ENCODE measurements at regions not wholly inside any gene's neighbourhood (a gene's known extent, or its start where the extent isn't known, plus 50 kb on each side); places are given as distances from the start of the nearest gene placed in this dataset.
"Not testable (repeated sequence)": the region's sequence is repeated elsewhere in the genome, so short reads cannot be mapped to it uniquely, and the experiment has no call there.

DNA sequence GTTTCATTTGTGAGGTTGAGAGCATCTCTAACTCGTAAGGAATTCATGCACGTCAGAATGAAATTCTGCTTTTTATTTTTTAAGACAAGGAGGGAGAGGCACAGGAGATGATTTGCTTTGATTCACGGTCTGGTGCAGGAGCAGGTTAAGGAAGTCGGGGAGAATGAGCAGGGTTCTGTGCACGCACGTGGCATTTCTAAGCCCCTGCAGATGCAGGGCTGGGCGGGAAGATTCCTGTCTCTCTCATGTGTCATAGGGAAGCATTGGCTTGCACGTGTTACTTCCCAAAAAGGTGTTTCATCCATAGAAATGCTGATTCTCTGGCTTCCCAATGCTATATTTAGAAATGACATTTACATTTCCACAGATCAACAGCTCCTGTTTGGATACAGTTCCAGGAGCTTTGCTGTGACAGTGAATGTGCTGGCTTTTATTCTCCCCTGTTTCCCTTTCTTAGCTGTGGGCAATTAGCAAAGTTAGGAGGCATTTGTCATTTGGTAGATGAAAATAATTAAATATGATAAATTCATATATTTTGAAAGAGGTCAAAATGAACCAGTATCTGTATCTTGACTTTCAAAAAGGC lies 119.7 kb upstream of the ZFP64 start:
- DNase-seq (ENCODE audit: low spot score) = no peak
- Mint-ChIP-seq H3K27me3 (peaks cover 23 to 29% of the 10 kb centered on the region in 2 donors), H3K27ac (no peak overlapping the region), H3K36me3 (no peaks in the 10 kb centered on the region), H3K4me1 (ENCODE audit: low read depth in 2 of 2) (no peaks in the 10 kb centered on the region), H3K4me3 (no peak overlapping the region), H3K9me3 (no peaks in the 10 kb centered on the region)
- no peak for ATAC-seq

DNA sequence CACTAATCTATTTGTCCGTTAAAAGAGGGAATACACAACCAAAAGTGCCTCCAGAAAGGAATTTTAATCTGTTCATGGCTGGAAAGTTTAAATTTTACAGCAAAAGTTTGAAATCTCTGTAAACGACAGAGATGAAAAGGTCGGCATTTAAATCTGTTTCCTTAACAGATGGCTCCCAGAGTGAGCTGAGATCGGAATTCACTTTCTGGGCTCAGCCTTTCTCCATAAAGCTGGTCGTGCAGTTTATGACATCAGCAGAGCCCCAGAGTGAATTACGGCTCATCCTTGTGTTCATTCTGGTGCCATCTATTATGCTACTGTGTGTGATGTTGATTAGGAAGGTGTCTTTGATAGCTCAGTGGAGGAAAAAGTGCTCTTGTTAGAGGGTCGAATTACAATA lies 117.6 kb upstream of the ZFP64 start:
- DNase-seq (ENCODE audit: low spot score) = no peak
- H3K9me3 Mint-ChIP-seq = no peaks in the 10 kb centered on the region
- no peaks in the 10 kb centered on the region for H3K4me1 Mint-ChIP-seq (ENCODE audit: low read depth in 2 of 2)
- H3K36me3 Mint-ChIP-seq = no peaks in the 10 kb centered on the region
- H3K27ac Mint-ChIP-seq = no peak overlapping the region
- H3K4me3 Mint-ChIP-seq = no peak overlapping the region
- H3K27me3 Mint-ChIP-seq = peaks cover 16 to 31% of the 10 kb centered on the region in 2 donors
- no peak for ATAC-seq

DNA sequence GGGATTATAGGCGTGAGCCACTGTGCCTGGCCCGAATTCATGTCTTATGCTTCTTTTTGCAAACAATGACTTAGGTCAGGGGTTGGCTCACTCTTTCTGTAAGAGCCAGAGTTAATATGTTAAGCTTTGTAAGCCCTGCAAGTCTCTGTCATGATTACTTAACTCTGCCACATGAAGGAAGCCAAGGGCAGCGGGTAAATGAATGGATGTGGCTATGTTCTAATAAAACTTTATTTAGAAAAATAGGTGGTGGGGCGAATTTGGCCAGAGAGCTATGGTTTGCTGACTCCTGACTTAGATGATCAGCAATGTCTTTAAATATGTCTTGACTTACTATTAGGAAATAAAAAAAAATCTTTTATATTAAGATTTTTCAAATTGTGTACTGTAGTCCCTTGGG lies 114.9 kb upstream of the ZFP64 start:
- Mint-ChIP-seq H3K27me3 (peaks cover 28 to 39% of the 10 kb centered on the region in 2 donors), H3K9me3 (no peaks in the 10 kb centered on the region), H3K4me3 (no peak overlapping the region), H3K36me3 (no peaks in the 10 kb centered on the region), H3K4me1 (ENCODE audit: low read depth in 2 of 2) (no peaks in the 10 kb centered on the region), H3K27ac (no peak overlapping the region)
- ATAC-seq = no peak
- DNase-seq (ENCODE audit: low spot score) = no peak

DNA sequence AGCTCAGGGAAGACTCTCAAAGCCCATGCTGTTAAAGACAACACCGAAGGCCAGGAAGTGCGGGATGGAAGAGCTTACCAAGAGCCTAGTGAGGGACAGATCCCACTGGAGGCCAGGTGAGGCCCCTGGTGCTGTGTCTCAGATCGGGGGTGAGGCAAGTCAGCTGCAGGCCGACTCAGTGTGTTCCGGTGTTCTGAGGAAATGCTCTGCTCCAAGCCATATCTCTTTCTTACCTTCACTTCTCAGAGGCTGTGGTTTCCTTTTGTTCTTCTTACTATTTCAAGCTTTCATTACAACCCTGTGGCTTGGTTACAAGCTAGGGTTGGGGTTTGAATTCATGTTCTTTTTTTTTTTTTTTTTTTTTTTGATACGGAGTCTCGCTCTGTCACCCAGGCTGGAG lies 114.3 kb upstream of the ZFP64 start:
- Mint-ChIP-seq H3K4me1 (ENCODE audit: low read depth in 2 of 2) (no peaks in the 10 kb centered on the region), H3K9me3 (no peaks in the 10 kb centered on the region), H3K36me3 (no peaks in the 10 kb centered on the region), H3K27me3 (peaks cover 25 to 38% of the 10 kb centered on the region in 2 donors), H3K4me3 (no peak overlapping the region), H3K27ac (no peak overlapping the region)
- ATAC-seq (no peak), DNase-seq (ENCODE audit: low spot score) (no peak)

DNA sequence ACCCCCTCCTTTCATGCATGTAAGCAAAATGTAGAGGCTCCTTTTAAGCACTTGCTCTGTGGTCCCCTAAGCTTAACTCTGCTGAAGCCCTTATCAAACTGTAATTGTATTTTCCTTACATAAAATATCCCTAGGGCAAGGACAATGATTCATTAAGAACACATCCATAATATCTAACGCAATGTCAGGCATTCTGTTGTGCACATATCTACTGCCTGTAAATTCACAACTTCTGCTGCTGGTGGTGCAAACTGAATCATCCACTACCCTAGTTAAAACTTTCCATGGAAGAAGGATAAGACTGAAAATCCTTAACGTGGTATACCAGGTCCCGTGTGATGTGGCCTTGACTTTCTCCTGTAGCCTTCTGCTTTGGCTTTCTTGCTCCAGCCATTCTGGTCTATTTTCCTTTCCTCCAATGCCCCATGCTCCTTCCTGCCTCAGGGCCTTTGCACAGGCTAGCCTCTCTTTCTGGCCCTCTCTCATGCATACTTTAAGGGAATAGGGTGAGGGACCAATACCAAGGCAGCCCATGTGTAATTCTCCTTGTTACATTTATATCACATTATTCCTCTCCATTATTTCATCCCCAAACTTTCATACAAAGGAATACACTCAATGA lies 113.6 kb upstream of the ZFP64 start:
- no peak overlapping the region for H3K4me3 Mint-ChIP-seq
- H3K27ac Mint-ChIP-seq = no peak overlapping the region
- H3K27me3 Mint-ChIP-seq = peaks cover 22 to 43% of the 10 kb centered on the region in 2 donors
- no peak for DNase-seq (ENCODE audit: low spot score)
- no peaks in the 10 kb centered on the region for H3K4me1 Mint-ChIP-seq (ENCODE audit: low read depth in 2 of 2)
- no peaks in the 10 kb centered on the region for H3K36me3 Mint-ChIP-seq
- ATAC-seq = no peak
- no peaks in the 10 kb centered on the region for H3K9me3 Mint-ChIP-seq

DNA sequence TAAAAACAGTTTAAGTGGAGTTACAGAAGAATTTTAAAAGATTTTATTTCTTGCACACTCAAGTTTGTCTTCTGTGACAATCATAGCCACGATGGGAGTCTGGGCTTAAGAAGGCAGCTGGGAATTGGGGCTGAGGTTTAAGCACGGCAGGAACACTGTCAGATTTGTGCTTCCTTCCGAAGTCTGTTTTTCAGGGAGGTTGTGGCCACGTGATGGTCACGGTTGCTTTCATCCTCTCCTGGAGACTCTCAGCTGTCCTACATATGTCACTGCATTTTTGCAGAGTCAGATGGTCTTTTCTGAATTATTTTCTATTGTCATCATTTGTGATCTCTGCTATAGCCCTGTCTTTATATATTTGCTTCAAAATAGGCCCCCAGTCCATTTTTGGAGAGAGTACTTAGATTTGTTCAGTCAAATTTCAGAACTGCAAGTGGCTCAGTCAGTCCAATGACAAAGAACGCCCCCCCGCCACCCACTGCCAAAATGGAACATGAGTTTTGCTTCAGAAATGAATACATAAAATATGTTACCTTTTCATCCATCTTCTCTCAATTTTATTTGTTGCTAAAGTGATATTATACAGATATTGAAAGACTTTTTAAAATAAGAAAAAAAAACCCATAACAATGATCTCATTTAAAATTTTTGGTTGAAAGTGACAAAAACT lies 111.8 kb upstream of the ZFP64 start:
- no peak for ATAC-seq
- Mint-ChIP-seq H3K4me3 (no peak overlapping the region), H3K27ac (no peak overlapping the region), H3K27me3 (peaks cover 28 to 43% of the 10 kb centered on the region in 2 donors), H3K9me3 (no peaks in the 10 kb centered on the region), H3K4me1 (ENCODE audit: low read depth in 2 of 2) (no peaks in the 10 kb centered on the region), H3K36me3 (no peaks in the 10 kb centered on the region)
- no peak for DNase-seq (ENCODE audit: low spot score)

DNA sequence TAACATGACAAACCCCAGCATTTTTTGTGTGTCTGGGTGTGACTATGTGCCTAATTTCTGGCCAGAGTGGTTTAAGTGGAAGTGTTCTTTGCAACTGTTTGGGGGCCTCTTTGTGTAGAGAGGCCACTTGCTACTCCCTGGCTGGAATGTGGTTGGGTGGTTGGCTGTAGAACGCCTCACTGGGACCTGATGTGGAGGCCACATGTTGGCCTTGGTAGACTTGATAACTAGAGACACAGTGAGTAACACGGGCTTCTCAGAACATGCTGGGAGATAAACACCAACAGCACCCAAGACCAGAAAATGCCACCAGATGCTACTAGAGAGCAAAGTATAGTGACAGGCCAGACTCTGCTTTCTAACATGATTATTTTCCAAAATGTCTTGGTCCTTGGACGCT lies 111.2 kb upstream of the ZFP64 start:
- H3K4me1 Mint-ChIP-seq (ENCODE audit: low read depth in 2 of 2) = no peaks in the 10 kb centered on the region
- H3K27ac Mint-ChIP-seq = no peak overlapping the region
- no peak for ATAC-seq
- H3K27me3 Mint-ChIP-seq = peaks cover 31 to 39% of the 10 kb centered on the region in 2 donors
- no peak for DNase-seq (ENCODE audit: low spot score)
- no peaks in the 10 kb centered on the region for H3K9me3 Mint-ChIP-seq
- no peak overlapping the region for H3K4me3 Mint-ChIP-seq
- H3K36me3 Mint-ChIP-seq = no peaks in the 10 kb centered on the region

DNA sequence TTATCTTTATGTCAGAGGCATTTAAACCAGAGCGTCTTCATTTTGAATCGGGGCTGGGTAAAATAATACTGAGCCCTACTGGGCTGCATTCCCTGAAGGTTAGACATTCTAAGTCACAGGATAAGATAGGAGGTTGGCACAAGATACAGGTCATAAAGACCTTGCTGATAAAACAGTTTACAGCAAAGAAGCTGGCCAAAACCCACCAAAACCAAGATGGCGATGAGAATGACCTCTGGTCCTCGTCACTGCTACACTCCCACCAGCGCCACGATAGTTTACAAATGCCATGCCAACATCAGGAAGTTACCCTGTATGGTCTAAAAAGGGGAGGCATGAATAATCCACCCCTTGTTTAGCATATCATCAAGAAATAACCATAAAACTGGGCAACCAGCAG lies 110.5 kb upstream of the ZFP64 start:
- H3K9me3 Mint-ChIP-seq; H3K4me1 Mint-ChIP-seq (ENCODE audit: low read depth in 2 of 2); ATAC-seq; DNase-seq (ENCODE audit: low spot score); H3K4me3 Mint-ChIP-seq; H3K27ac Mint-ChIP-seq; H3K36me3 Mint-ChIP-seq: not testable (repeated sequence)
- peaks cover 26 to 33% of the 10 kb centered on the region in 2 donors for H3K27me3 Mint-ChIP-seq

DNA sequence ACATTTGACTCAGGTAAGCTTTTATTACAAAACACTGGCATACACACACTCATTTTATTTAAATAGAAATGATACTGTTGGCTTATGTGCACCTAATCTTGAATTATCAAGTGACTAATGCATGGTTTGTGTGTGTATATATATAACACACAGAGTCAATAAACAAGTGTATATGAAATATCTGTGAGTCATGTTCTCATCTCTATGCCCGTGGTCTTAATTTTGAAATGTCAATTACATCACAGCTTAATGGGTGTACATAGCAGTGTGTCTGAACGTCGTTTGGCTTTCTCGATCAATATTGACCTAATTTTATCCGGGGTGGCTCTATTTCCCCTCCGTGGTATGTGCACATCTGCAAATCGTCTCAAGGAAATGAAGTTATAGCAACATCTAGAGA lies 104.0 kb upstream of the ZFP64 start:
- DNase-seq (ENCODE audit: low spot score) (no peak), ATAC-seq (no peak)
- Mint-ChIP-seq H3K9me3 (no peaks in the 10 kb centered on the region), H3K36me3 (no peaks in the 10 kb centered on the region), H3K27me3 (peaks cover 22 to 41% of the 10 kb centered on the region in 2 donors), H3K4me3 (no peak overlapping the region), H3K27ac (no peak overlapping the region), H3K4me1 (ENCODE audit: low read depth in 2 of 2) (no peaks in the 10 kb centered on the region)

DNA sequence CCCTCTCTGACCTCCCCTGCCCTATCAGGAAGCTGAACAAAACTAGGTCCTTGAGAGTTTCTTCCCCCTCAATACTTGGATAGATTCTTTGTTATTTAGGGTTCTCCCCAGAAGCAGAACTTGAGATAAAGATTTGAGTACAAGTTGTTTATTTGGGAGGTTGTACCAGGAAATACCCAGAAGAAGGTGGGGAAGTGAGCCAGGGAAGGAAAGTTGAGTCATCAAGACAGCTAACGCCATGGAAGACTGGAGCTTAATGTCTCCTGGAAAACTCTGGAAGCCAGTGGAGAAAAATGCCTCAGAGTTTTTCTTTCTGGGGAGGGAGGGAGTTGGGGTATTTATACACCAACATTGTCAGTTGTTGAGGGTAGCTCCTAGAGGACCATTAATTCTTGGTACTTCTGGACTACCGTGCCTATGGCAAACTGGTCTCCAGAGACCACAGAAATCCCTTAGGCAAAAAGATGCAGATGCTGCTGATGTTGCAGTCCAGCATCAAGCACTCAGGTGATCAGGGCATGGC lies 102.6 kb upstream of the ZFP64 start:
- Mint-ChIP-seq H3K9me3 (no peaks in the 10 kb centered on the region), H3K4me3 (no peak overlapping the region), H3K27ac (no peak overlapping the region), H3K36me3 (no peaks in the 10 kb centered on the region), H3K4me1 (ENCODE audit: low read depth in 2 of 2) (no peaks in the 10 kb centered on the region), H3K27me3 (peaks cover 19 to 37% of the 10 kb centered on the region in 2 donors)
- no peak for DNase-seq (ENCODE audit: low spot score)
- ATAC-seq = no peak

DNA sequence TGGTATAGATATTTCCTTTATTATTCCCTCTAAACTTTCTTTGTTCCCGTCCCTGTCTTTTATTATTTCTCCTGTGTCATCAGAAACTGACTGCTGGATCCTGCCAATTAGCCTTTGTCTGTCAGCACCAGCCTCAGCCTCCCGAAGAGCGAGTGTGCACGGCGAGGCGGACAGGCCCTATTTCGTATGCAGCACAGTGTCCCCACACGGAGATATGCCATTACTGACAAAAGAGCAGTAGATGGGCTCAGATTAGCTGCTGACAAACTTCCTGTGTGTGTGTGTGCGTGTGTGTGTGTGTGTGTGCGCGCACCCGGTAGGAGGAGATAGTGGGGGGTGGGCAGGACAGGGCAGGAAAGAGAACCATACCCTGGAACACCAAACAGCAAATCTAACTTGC lies 99.5 kb upstream of the ZFP64 start:
- H3K4me1 Mint-ChIP-seq (ENCODE audit: low read depth in 2 of 2) = no peaks in the 10 kb centered on the region
- no peak overlapping the region for H3K4me3 Mint-ChIP-seq
- ATAC-seq (no peak), DNase-seq (ENCODE audit: low spot score) (no peak)
- H3K9me3 Mint-ChIP-seq = no peaks in the 10 kb centered on the region
- H3K27ac Mint-ChIP-seq = no peak overlapping the region
- no peaks in the 10 kb centered on the region for H3K36me3 Mint-ChIP-seq
- peaks cover 25 to 43% of the 10 kb centered on the region in 2 donors for H3K27me3 Mint-ChIP-seq

DNA sequence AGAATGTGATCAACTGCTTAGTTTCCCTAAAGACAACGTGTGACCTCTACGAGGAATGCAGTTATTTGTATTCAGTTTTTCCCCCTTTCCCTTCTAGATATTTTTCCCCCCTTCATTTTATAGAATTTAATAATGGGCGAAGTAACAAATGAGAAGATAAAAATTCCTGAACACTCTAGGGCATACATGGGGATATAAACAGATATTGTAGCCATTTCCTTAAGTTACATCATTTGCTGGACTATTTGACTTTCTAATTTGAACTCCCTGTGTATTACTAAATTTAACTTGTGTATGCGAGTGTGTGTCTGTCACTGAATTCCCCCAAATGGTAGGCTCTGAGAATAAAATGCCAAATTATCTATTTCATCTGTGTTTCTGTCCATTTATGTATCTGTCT lies 99.0 kb upstream of the ZFP64 start:
- H3K36me3 Mint-ChIP-seq = no peaks in the 10 kb centered on the region
- DNase-seq (ENCODE audit: low spot score) (no peak), ATAC-seq (no peak)
- no peak overlapping the region for H3K27ac Mint-ChIP-seq
- H3K4me3 Mint-ChIP-seq = no peak overlapping the region
- no peaks in the 10 kb centered on the region for H3K4me1 Mint-ChIP-seq (ENCODE audit: low read depth in 2 of 2)
- peaks cover 22 to 43% of the 10 kb centered on the region in 2 donors for H3K27me3 Mint-ChIP-seq
- H3K9me3 Mint-ChIP-seq = no peaks in the 10 kb centered on the region

DNA sequence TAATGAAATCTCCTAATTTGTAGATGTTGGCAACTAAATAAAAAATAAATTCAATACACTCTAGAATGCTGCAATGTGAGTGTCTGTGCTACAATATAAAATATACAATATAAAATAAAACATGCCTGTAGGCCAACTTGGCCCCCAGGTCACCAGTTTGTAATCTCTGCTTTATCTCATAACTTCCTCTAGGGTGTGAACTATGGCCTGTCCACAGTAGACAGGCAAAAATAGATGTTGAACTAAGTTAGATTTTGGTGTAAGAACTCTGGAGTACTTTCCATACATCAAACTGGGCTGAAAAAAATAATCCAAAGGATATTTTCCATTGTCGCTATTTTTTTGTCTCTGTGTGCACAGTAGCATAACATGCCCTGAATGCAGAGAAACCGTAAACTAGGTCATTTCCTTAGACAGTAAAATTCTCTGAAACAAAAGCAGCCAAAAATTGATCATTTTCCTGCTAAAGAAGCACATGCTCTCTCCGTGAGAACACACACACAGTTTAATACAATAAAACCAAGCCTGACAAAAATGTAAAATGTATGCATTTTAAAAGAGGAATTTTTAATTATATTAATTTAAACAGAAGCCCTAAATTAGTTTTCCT lies 98.5 kb upstream of the ZFP64 start:
- Mint-ChIP-seq H3K27ac (no peak overlapping the region), H3K36me3 (no peaks in the 10 kb centered on the region), H3K4me3 (no peak overlapping the region), H3K4me1 (ENCODE audit: low read depth in 2 of 2) (no peaks in the 10 kb centered on the region), H3K9me3 (no peaks in the 10 kb centered on the region), H3K27me3 (peaks cover 25 to 46% of the 10 kb centered on the region in 2 donors)
- DNase-seq (ENCODE audit: low spot score) = no peak
- ATAC-seq = no peak

DNA sequence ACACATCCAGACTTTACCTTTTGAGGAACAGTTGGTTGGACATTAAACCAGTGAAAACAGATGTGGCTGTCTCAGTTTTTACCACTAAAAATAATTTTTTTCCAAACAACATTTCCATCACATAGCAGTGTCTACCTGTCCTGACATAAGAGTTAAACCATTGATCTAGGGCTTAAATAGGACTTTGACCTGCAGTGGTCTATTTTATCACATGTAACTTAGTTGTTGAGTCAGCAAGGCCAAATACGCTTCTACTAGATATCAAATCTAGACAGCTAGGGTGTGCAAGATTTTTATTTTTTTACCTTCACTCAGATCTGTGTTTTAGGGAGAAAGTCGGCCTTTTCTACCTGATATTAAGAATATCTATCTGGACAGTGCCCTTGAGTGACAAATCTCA lies 88.8 kb upstream of the ZFP64 start:
- H3K36me3 Mint-ChIP-seq = no peaks in the 10 kb centered on the region
- peaks cover 2% of the 10 kb centered on the region for H3K9me3 Mint-ChIP-seq
- H3K27ac Mint-ChIP-seq = no peak overlapping the region
- ATAC-seq (no peak), DNase-seq (ENCODE audit: low spot score) (no peak)
- H3K27me3 Mint-ChIP-seq = peaks cover 39 to 46% of the 10 kb centered on the region in 2 donors
- H3K4me3 Mint-ChIP-seq = no peak overlapping the region
- H3K4me1 Mint-ChIP-seq (ENCODE audit: low read depth in 2 of 2) = no peaks in the 10 kb centered on the region
